ENCODE measurements at regions not wholly inside any gene's neighbourhood (a gene's known extent, or its start where the extent isn't known, plus 50 kb on each side); places are given as distances from the start of the nearest gene placed in this dataset.

GRCh38 chr7:81111358-81111757 is 192.5 kb upstream of the SEMA3C start:
- peak; percentile 53 for DNase-seq (ENCODE audit: extremely low read depth, low read depth)
- no peak overlapping the region for H3K4me3 ChIP-seq (replicated peaks; ENCODE audit: low read depth, low read length)
- no peak for TF ChIP-seq CTCF (IDR thresholded peaks at IDR 0.05; ENCODE audit: low read depth, low read length, missing control alignments)

- no peak for TF ChIP-seq CTCF (IDR thresholded peaks at IDR 0.05; ENCODE audit: low read depth, low read length, missing control alignments)
- H3K4me3 ChIP-seq (replicated peaks; ENCODE audit: low read depth, low read length), result no peak overlapping the region
- no peak for DNase-seq (ENCODE audit: extremely low read depth, low read depth)
These were observed 191.8 kb upstream of the SEMA3C start for GRCh38 chr7:81110673-81111072.

GRCh38 chr7:81098213-81098612 is 179.4 kb upstream of the SEMA3C start:
- no peak for DNase-seq (ENCODE audit: extremely low read depth, low read depth)
- no peak for TF ChIP-seq CTCF (IDR thresholded peaks at IDR 0.05; ENCODE audit: low read depth, low read length, missing control alignments)
- no peak overlapping the region for H3K4me3 ChIP-seq (replicated peaks; ENCODE audit: low read depth, low read length)

GRCh38 chr7:81094952-81095351 is 176.1 kb upstream of the SEMA3C start:
- DNase-seq (ENCODE audit: extremely low read depth, low read depth), result no peak
- TF ChIP-seq CTCF (IDR thresholded peaks at IDR 0.05; ENCODE audit: low read depth, low read length, missing control alignments), result no peak
- H3K4me3 ChIP-seq (replicated peaks; ENCODE audit: low read depth, low read length), result no peak overlapping the region

- no peak overlapping the region for H3K4me3 ChIP-seq (replicated peaks; ENCODE audit: low read depth, low read length)
- DNase-seq (ENCODE audit: extremely low read depth, low read depth), result no peak
- TF ChIP-seq CTCF (IDR thresholded peaks at IDR 0.05; ENCODE audit: low read depth, low read length, missing control alignments), result no peak
These were observed 162.8 kb upstream of the SEMA3C start for GRCh38 chr7:81081616-81082015.

- DNase-seq (ENCODE audit: extremely low read depth, low read depth), result no peak
- TF ChIP-seq CTCF (IDR thresholded peaks at IDR 0.05; ENCODE audit: low read depth, low read length, missing control alignments), result no peak
These were observed 161.7 kb upstream of the SEMA3C start for GRCh38 chr7:81080553-81080952.

GRCh38 chr7:81079746-81080145 is 160.9 kb upstream of the SEMA3C start:
- no peak for TF ChIP-seq CTCF (IDR thresholded peaks at IDR 0.05; ENCODE audit: low read depth, low read length, missing control alignments)
- H3K4me3 ChIP-seq (replicated peaks; ENCODE audit: low read depth, low read length), result no peak overlapping the region
- no peak for DNase-seq (ENCODE audit: extremely low read depth, low read depth)

More at GRCh38 chr7:81080553-81080952, 161.7 kb upstream of the SEMA3C start:
- H3K4me3 ChIP-seq (replicated peaks; ENCODE audit: low read depth, low read length), result no peak overlapping the region

All from HFF-Myc (cell line).